Hepatocyte (in vitro differentiated cells): ENCODE measurements at regions not wholly inside any gene's neighbourhood (a gene's known extent, or its start where the extent isn't known, plus 50 kb on each side); places are given as distances from the start of the nearest gene placed in this dataset. TPM values are rescaled to one million over a fixed set of nuclear protein-coding genes. Genes with fewer than 3 reads are reported as not detected.

ENCODE experiments used
- DNase-seq: peaks from one replicate; pipeline ENCODE4 v3.0.0-alpha.2; 2016; ENCODE audit warnings: low spot score
- H2AFZ ChIP-seq: fragments of 200-600 bp; sonication (generic); 2 replicates; pipeline ENCODE4 v1.6.0; 2016; ENCODE audit warnings: antibody characterized with exemption, mild to moderate bottlenecking
- H3K27ac ChIP-seq: fragments of 200-600 bp; sonication (generic); 2 replicates; pipeline ENCODE4 v1.5.1; 2016; ENCODE audit warnings: mild to moderate bottlenecking
- H3K27me3 ChIP-seq: fragments of 200-600 bp; sonication (generic); 2 replicates; pipeline ENCODE4 v1.6.1; 2016
- H3K36me3 ChIP-seq: fragments of 200-600 bp; sonication (generic); replicated peaks from 2 replicates; pipeline ENCODE4 v1.5.1; 2016; ENCODE audit warnings: low read depth; ENCODE audit not compliant: insufficient read depth
- H3K4me1 ChIP-seq: fragments of 200-600 bp; sonication (generic); 2 replicates; pipeline ENCODE4 v1.5.1; 2016; ENCODE audit warnings: mild to moderate bottlenecking, moderate library complexity; ENCODE audit not compliant: insufficient read depth
- H3K4me2 ChIP-seq: fragments of 200-600 bp; sonication (generic); 2 replicates; pipeline ENCODE4 v1.6.0; 2016
- H3K4me3 ChIP-seq: fragments of 200-600 bp; sonication (generic); 2 replicates; pipeline ENCODE4 v1.5.1; 2016; ENCODE audit warnings: mild to moderate bottlenecking
- H3K79me2 ChIP-seq: fragments of 200-600 bp; sonication (generic); 2 replicates; pipeline ENCODE4 v1.6.0; 2017; ENCODE audit warnings: mild to moderate bottlenecking
- H3K9me2 ChIP-seq: fragments of 200-600 bp; sonication (generic); replicated peaks from 2 replicates; pipeline ENCODE4 v1.6.0; 2017; ENCODE audit warnings: mild to moderate bottlenecking; ENCODE audit not compliant: insufficient read depth
- H3K9me3 ChIP-seq: fragments of 200-600 bp; sonication (generic); 2 replicates; pipeline ENCODE4 v1.5.1; 2016; ENCODE audit warnings: low read depth, mild to moderate bottlenecking
- H4K20me1 ChIP-seq: fragments of 200-600 bp; sonication (generic); 2 replicates; pipeline ENCODE4 v1.6.0; 2016; ENCODE audit warnings: mild to moderate bottlenecking; ENCODE audit not compliant: insufficient read depth, poor library complexity, severe bottlenecking
- CTCF ChIP-seq: fragments of 200-600 bp; sonication (generic); IDR thresholded peaks from 2 replicates; pipeline ENCODE4 v1.5.1; 2016; ENCODE audit warnings: antibody characterized with exemption, mild to moderate bottlenecking; ENCODE audit not compliant: poor library complexity
- EZH2 ChIP-seq: fragments of 200-600 bp; sonication (generic); IDR thresholded peaks from 2 replicates; pipeline ENCODE4 v1.6.1; 2016; ENCODE audit warnings: antibody characterized with exemption, mild to moderate bottlenecking, borderline replicate concordance
- EZH2phosphoT487 ChIP-seq: fragments of 200-600 bp; sonication (generic); IDR thresholded peaks from one replicate; pipeline ENCODE4 v1.6.1; 2018; ENCODE audit warnings: antibody characterized with exemption, mild to moderate bottlenecking, low read depth, moderate library complexity; ENCODE audit not compliant: unreplicated experiment, severe bottlenecking
- WGBS: methylation state at CpG from one replicate; pipeline ENCODE4 v1.1.6; 2016; ENCODE audit warnings: low lambda C conversion rate; ENCODE audit errors: missing lambda C conversion rate; 5-methylcytosine and 5-hydroxymethylcytosine counted together
- microRNA counts: library from miRNA; unstranded; fragments of <30 nt; microRNA quantifications from one replicate; lab custom pipeline; 2017
- microRNA-seq: library from miRNA; unstranded; fragments of <30 nt; microRNA quantifications from one replicate; pipeline ENCODE4, GENCODE V29; 2017
- small RNA-seq: library from RNA; depleted of rRNA; stranded (forward); fragments of <200 nt; gene quantifications from one replicate; pipeline ENCODE3, GENCODE V24; 2014

GRCh38 chr2:132366421-132367180 is 50.0 kb upstream of the GPR39 start:
- TF ChIP-seq EZH2, result no peak
- no peak for TF ChIP-seq CTCF
- no peak for TF ChIP-seq EZH2phosphoT487
- Histone ChIP-seq H3K27me3 (no peaks in the 10 kb centered on the region), H3K9me2 (no peaks in the 10 kb centered on the region), H3K4me2 (no peak overlapping the region), H3K27ac (no peak overlapping the region), H2AFZ (no peak overlapping the region), H3K4me3 (no peak overlapping the region), H3K9me3 (no peaks in the 10 kb centered on the region), H3K4me1 (no peaks in the 10 kb centered on the region), H3K79me2 (no peaks in the 10 kb centered on the region), H3K36me3 (no peaks in the 10 kb centered on the region), H4K20me1 (no peaks in the 10 kb centered on the region)
- DNase-seq, result no peak
- 79% methylated on average over 5 of the region's 5 CpGs for whole genome bisulfite sequencing

MicroRNAs encoded in the stretch of these regions (microRNA counts, 767-probe panel; counts per million panel counts)
- microRNA hsa-miR-663b (lab: Ali Mortazavi, UCI), result not detected

Small RNA genes lying in the stretch of these regions (microRNA-seq; reads per million reads assigned to microRNA genes)
- gene MIR663B, result not detected

Small RNA genes lying in the stretch of these regions (small RNA-seq; reads per million reads assigned to genes)
- gene MIR663B (not detected), gene RNA5-8SP5 (not detected)
